NB4 (cell line): ENCODE measurements at regions not wholly inside any gene's neighbourhood (a gene's known extent, or its start where the extent isn't known, plus 50 kb on each side); places are given as distances from the start of the nearest gene placed in this dataset.

Experiments
- MAX ChIP-seq: IDR thresholded peaks from 2 replicates; pipeline ENCODE4 v1.6.1; 2011; ENCODE audit warnings: low read depth, low read length
- MYC ChIP-seq: IDR thresholded peaks from 2 replicates; pipeline ENCODE4 v1.6.1; 2011; ENCODE audit warnings: low read depth, low read length
- POLR2A ChIP-seq: IDR thresholded peaks from 2 replicates; pipeline ENCODE4 v1.6.1; 2011; ENCODE audit warnings: mild to moderate bottlenecking; ENCODE audit not compliant: insufficient read length; ENCODE audit errors: extremely low read depth
- TF ChIP-seq, protein P1 (sequence below): IDR thresholded peaks from one replicate; pipeline ENCODE4 v1.5.1; 2012; ENCODE audit warnings: low read depth, low read length

- TF ChIP-seq POLR2A (no peak), MAX (no peak), MYC (no peak)
- TF ChIP-seq, protein P1, sequence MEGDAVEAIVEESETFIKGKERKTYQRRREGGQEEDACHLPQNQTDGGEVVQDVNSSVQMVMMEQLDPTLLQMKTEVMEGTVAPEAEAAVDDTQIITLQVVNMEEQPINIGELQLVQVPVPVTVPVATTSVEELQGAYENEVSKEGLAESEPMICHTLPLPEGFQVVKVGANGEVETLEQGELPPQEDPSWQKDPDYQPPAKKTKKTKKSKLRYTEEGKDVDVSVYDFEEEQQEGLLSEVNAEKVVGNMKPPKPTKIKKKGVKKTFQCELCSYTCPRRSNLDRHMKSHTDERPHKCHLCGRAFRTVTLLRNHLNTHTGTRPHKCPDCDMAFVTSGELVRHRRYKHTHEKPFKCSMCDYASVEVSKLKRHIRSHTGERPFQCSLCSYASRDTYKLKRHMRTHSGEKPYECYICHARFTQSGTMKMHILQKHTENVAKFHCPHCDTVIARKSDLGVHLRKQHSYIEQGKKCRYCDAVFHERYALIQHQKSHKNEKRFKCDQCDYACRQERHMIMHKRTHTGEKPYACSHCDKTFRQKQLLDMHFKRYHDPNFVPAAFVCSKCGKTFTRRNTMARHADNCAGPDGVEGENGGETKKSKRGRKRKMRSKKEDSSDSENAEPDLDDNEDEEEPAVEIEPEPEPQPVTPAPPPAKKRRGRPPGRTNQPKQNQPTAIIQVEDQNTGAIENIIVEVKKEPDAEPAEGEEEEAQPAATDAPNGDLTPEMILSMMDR: no peak
Measured at GRCh38 chr2:47720036-47720435, 62.9 kb upstream of the MSH6 start.
